ENCODE measurements at regions not wholly inside any gene's neighbourhood (a gene's known extent, or its start where the extent isn't known, plus 50 kb on each side); places are given as distances from the start of the nearest gene placed in this dataset.

GRCh38 chr10:61169294-61169693 lies 225.3 kb upstream of the RHOBTB1 start:
- no peak for TF ChIP-seq POLR2AphosphoS5 (IDR thresholded peaks at IDR 0.05)
- no peak for TF ChIP-seq POLR2A (IDR thresholded peaks at IDR 0.05)

Measured in breast epithelium (tissue), 3 donors.